ENCODE measurements at regions not wholly inside any gene's neighbourhood (a gene's known extent, or its start where the extent isn't known, plus 50 kb on each side); places are given as distances from the start of the nearest gene placed in this dataset.
A peak's percentile ranks its signal among the peaks of the same experiment; 100 is the strongest.

DNA sequence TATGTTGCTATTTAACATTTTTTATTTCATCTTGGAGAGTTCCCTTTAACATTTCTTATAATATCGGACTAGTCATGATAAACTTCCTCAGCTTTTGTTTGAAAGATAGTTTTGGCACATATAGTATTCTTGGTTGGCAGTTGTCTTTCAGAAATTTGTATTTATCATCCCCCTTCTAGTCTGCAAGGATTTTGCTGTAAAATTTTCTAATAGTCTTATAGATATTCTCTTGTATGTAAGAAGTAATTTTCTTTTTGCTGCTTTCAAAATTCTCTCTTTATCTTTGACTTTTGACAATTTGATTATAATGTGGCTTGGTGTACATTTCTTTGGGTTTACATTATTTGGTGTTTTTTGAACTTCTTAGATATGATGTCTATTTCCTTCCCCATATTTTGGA, 116.0 kb upstream of the AVPR1A start:
- TF ChIP-seq, protein P1, sequence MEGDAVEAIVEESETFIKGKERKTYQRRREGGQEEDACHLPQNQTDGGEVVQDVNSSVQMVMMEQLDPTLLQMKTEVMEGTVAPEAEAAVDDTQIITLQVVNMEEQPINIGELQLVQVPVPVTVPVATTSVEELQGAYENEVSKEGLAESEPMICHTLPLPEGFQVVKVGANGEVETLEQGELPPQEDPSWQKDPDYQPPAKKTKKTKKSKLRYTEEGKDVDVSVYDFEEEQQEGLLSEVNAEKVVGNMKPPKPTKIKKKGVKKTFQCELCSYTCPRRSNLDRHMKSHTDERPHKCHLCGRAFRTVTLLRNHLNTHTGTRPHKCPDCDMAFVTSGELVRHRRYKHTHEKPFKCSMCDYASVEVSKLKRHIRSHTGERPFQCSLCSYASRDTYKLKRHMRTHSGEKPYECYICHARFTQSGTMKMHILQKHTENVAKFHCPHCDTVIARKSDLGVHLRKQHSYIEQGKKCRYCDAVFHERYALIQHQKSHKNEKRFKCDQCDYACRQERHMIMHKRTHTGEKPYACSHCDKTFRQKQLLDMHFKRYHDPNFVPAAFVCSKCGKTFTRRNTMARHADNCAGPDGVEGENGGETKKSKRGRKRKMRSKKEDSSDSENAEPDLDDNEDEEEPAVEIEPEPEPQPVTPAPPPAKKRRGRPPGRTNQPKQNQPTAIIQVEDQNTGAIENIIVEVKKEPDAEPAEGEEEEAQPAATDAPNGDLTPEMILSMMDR (conservative IDR thresholded peaks at IDR 0.05; ENCODE audit: low read depth, low read length) = no peak
- no peak for DNase-seq (ENCODE audit: low read depth)
- no peak overlapping the region for H3K4me3 ChIP-seq (ENCODE audit: low read depth, low read length)

DNA sequence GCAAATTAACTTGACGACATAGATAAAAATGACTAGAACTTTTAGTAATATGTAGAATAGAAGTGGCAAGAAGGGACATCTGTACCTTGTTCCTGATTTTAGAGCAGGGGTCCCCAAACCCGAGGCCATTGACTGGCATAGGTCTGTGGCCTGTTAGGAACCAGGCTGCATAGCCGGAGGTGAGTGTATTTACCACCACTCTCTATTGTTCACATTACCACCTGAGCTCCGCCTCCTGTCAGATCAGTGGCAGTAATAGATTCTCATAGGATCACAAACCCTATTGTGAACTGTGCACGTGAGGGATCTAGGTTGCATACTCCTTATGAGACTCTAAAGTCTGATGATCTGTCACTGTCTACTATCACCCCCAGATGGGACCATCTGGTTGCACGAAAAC, 113.6 kb upstream of the AVPR1A start:
- TF ChIP-seq, protein P1 (conservative IDR thresholded peaks at IDR 0.05; ENCODE audit: low read depth, low read length) = no peak
- DNase-seq (ENCODE audit: low read depth) = no peak
- H3K4me3 ChIP-seq (ENCODE audit: low read depth, low read length) = no peak overlapping the region

DNA sequence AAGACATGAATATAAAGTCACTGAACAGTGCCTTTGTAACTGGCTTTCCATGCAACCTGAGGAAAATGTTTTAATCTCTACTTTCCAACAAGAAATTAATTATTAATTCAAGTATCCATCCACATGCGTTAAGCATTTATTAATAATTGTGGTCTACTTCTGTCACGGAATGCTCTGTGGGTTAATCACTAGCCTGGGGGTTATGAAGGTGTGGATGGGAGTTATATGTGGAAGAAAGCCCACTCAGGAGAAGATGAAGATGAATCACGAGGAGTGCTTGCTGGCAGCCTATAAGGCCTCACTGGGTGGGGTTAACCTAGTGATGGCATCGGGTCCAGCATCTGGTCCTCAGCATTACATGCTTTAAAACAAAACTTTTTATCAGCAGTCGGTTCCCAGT, 99.5 kb upstream of the AVPR1A start:
- TF ChIP-seq, protein P1 (conservative IDR thresholded peaks at IDR 0.05; ENCODE audit: low read depth, low read length) = no peak
- H3K4me3 ChIP-seq (ENCODE audit: low read depth, low read length) = no peak overlapping the region

DNA sequence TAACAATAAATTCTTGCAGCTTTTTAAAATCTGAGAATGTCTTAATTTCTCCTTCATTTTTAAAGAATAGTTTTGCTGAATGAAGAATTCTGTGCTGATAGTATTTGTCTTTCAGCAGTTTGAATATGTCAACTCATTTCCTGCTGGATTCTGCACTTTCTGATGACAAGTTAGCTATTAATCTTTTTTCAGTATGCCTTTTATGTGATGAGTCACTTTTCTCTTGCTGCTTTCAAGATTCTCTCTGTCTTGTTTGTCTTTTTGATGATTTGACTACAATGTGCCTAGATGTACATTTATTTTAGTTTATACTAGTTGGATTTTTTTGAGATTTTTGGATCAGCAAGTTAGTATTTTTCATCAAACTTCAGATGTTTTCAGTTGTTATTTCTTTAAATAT, 87.9 kb upstream of the AVPR1A start:
- TF ChIP-seq, protein P1 (conservative IDR thresholded peaks at IDR 0.05; ENCODE audit: low read depth, low read length) = no peak

More for the DNA sequence above, 99.5 kb upstream of the AVPR1A start:
- DNase-seq (ENCODE audit: low read depth) = no peak

DNA sequence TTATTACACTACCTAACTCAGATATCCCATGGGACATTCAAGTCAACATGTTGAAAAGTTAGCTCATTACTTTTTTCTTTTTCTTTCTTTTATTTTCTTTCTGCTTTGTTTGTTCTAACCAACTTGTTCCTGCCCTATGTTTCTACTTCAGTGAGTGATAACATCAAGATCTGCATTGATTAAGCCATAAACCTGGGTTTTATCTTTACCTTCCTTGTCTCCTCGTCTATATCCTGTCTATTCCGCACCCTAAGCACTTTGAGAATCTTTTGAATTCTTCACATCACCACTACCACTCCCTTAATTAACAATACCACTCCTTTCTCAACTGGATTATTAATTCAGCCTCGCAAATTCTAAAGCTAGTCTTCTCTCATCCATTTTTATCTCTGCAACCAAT, 81.9 kb upstream of the AVPR1A start:
- DNase-seq (ENCODE audit: low read depth) = no peak
- TF ChIP-seq, protein P1 (conservative IDR thresholded peaks at IDR 0.05; ENCODE audit: low read depth, low read length) = no peak
- H3K4me3 ChIP-seq (ENCODE audit: low read depth, low read length) = no peak overlapping the region

More for the DNA sequence above, 87.9 kb upstream of the AVPR1A start:
- no peak overlapping the region for H3K4me3 ChIP-seq (ENCODE audit: low read depth, low read length)
- peak; percentile 9 for DNase-seq (ENCODE audit: low read depth)

DNA sequence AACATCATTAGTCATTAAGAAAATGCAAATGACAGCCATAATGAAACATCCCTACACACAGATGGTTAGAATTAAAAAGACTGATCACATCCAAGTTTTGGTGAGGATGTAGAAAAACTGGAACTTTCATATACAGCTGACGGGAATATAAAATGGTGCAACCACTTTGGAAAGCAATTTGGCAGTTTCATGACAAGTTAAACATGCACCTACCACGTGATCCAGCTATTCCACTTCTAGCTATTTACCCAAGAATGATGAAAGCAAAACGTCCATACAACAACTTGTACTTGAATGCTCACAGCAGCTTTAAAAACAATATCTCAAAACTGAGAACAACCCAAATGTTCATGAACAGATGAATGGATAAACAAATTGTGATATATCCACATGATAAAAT, 77.9 kb upstream of the AVPR1A start:
- TF ChIP-seq, protein P1 (conservative IDR thresholded peaks at IDR 0.05; ENCODE audit: low read depth, low read length) = no peak
- H3K4me3 ChIP-seq (ENCODE audit: low read depth, low read length) = no peak overlapping the region
- DNase-seq (ENCODE audit: low read depth) = no peak

DNA sequence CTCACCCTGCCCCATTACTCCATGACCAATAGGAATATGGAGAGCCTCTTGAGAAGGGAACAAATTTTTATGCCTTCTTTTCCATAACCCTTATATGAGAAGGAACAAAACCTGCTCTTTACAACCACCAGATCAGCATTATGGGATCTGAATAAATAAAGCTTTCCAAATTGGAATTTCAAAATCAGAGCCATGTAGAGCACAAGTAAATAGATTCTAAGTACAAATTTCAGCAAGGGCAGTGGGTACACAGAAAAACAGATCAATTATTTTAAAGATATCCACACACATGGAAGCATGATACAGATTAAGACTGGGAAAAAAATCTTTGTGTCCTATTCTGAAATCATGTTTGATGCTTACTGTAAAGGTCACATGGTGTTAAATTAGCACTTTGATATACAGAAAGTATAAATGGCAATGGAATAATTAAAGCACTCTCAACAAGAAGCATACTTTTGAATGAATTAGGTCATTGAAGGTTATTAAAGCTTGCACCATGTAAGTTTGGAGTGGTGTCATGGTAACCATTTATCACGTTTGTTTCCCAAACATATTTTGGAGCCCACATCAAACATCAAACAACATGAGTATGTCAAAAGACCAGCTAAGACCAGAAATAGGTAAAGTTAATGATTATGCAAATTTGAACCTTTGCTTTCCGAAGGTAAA, 75.9 kb upstream of the AVPR1A start:
- no peak overlapping the region for H3K4me3 ChIP-seq (ENCODE audit: low read depth, low read length)
- no peak for DNase-seq (ENCODE audit: low read depth)
- TF ChIP-seq, protein P1 (conservative IDR thresholded peaks at IDR 0.05; ENCODE audit: low read depth, low read length) = no peak

All from epithelial cell of proximal tubule (primary cell).